K562 (cell line): ENCODE measurements at regions not wholly inside any gene's neighbourhood (a gene's known extent, or its start where the extent isn't known, plus 50 kb on each side); places are given as distances from the start of the nearest gene placed in this dataset.

Experiments used
- ATAC-seq: fragments of 200-7000 bp; cut with Tn5 transposase; 3 replicates; pipeline ENCODE4 v1.9.1; 2020; ENCODE audit warnings: moderate library complexity
- BruUV-seq: library from RNA; stranded (reverse); fragments of 400-500 nt; replicated peaks from 2 replicates; lab custom pipeline; 2021; lab: Mats Ljungman, UMichigan
- CTCF ChIA-PET: fragments of 300-600 bp; formaldehyde crosslinking; extraction: SDS; loops from one replicate; lab custom pipeline; 2021; ENCODE audit warnings: low intra/inter-chr PET ratio; lab: Yijun Ruan, JAX
- POLR2A ChIA-PET: fragments of 300-600, 350-650 bp; sonication (Branson Sonifier 250); formaldehyde crosslinking; extraction: SDS; loops from one replicate; lab custom pipeline; 2021; ENCODE audit warnings: antibody characterized with exemption, inconsistent platforms; lab: Yijun Ruan, JAX
- DNase-seq, 4 experiments: peaks; one replicate each; pipeline versions ENCODE4 v3.0.0 to v3.0.0-alpha.2; 2011 to 2018; ENCODE audit warnings: low spot score in 3 of 4, mixed read lengths in 3 of 4; ENCODE audit errors: extremely low read depth in 1 of 4
- FAIRE-seq: peaks from 2 replicates; lab custom pipeline; 2011; peaks lifted over from hg19 to GRCh38; lab: Jason Lieb, UNC
- H2AFZ ChIP-seq: 2 replicates; pipeline ENCODE4 v1.6.0; 2011; ENCODE audit warnings: low read depth, low read length, control low read depth, inconsistent platforms
- H3K27ac ChIP-seq: fragments of 200-600 bp; 3 replicates; pipeline ENCODE4 v1.8.0; 2011; ENCODE audit warnings: low read depth, mild to moderate bottlenecking, control low read depth, inconsistent platforms, low read length, moderate library complexity, mixed read lengths; ENCODE audit errors: extremely low read depth
- H3K27me3 ChIP-seq, 2 experiments: fragments of 300-600 bp in 1 of 2; 2 replicates in 1 of 2; 3 replicates in 1 of 2; pipeline versions ENCODE4 v1.6.0 to v1.8.0; 2011; ENCODE audit warnings: inconsistent platforms in 2 of 2, low read length in 2 of 2, mild to moderate bottlenecking in 1 of 2, mixed read lengths in 1 of 2, moderate library complexity in 1 of 2; ENCODE audit not compliant: control insufficient read depth in 2 of 2, insufficient read depth in 2 of 2
- H3K36me3 ChIP-seq: fragments of 300-600 bp; 3 replicates; pipeline ENCODE4 v1.8.0; 2011; ENCODE audit warnings: mild to moderate bottlenecking, low read length, inconsistent platforms; ENCODE audit not compliant: control insufficient read depth, insufficient read depth
- H3K4me1 ChIP-seq, 2 experiments: fragments of 200-600 bp in 1 of 2; replicated peaks in 1 of 2; 2 replicates in 1 of 2; 3 replicates in 1 of 2; pipeline versions ENCODE4 v1.5.1 to v1.8.0; 2011; ENCODE audit warnings: inconsistent platforms in 2 of 2, low read length in 2 of 2, mild to moderate bottlenecking in 1 of 2, mixed read lengths in 1 of 2, moderate library complexity in 1 of 2; ENCODE audit not compliant: control insufficient read depth in 2 of 2, insufficient read depth in 2 of 2
- H3K4me2 ChIP-seq: 2 replicates; pipeline ENCODE4 v1.6.1; 2011; ENCODE audit warnings: low read length, control low read depth, inconsistent platforms, mixed read lengths; ENCODE audit not compliant: insufficient read depth
- H3K4me3 ChIP-seq: fragments of 200-600 bp; sonication (generic), shearing (Covaris generic); 2 replicates; pipeline ENCODE4 v1.5.1; 2016; ENCODE audit warnings: control low read depth, inconsistent platforms
- H3K79me2 ChIP-seq: fragments of 200-600 bp; 3 replicates; pipeline ENCODE4 v1.8.0; 2011; ENCODE audit warnings: low read length, inconsistent platforms; ENCODE audit not compliant: control insufficient read depth, insufficient read depth
- H3K9ac ChIP-seq, 2 experiments: 2 replicates each; pipeline versions ENCODE4 v1.6.0 to v1.6.1; 2011; ENCODE audit warnings: low read depth in 2 of 2, low read length in 2 of 2, control low read depth in 1 of 2, inconsistent platforms in 1 of 2, mild to moderate bottlenecking in 1 of 2, mixed read lengths in 1 of 2; ENCODE audit not compliant: insufficient read depth in 1 of 2
- H3K9me1 ChIP-seq: one replicate; pipeline ENCODE4 v1.6.0; 2011; ENCODE audit warnings: inconsistent platforms, mild to moderate bottlenecking, low read length, moderate library complexity; ENCODE audit not compliant: control insufficient read depth, insufficient read depth
- H3K9me3 ChIP-seq: replicated peaks from 2 replicates; pipeline ENCODE4 v1.5.1; 2011; ENCODE audit warnings: low read depth, low read length, inconsistent platforms; ENCODE audit not compliant: control insufficient read depth, insufficient read depth
- H4K20me1 ChIP-seq: replicated peaks from 2 replicates; pipeline ENCODE4 v1.6.1; 2011; ENCODE audit warnings: low read length, inconsistent platforms, mixed read lengths; ENCODE audit not compliant: control insufficient read depth, insufficient read depth
- C11orf30 ChIP-seq: fragments of 450-650 bp; IDR thresholded peaks from 2 replicates; pipeline ENCODE4 v1.6.1; 2016; ENCODE audit warnings: low read depth, mild to moderate bottlenecking
- CHCHD3 ChIP-seq: fragments of 250-450 bp; sonication (Bioruptor Pico); IDR thresholded peaks from 2 replicates; pipeline ENCODE4 v2.1.2; 2022; ENCODE audit warnings: mild to moderate bottlenecking
- DMBX1 ChIP-seq: fragments of 250-450 bp; sonication (Bioruptor Pico); IDR thresholded peaks from 2 replicates; pipeline ENCODE4 v1.8.0; 2022; ENCODE audit warnings: inconsistent platforms, mild to moderate bottlenecking, moderate library complexity, borderline replicate concordance
- FOXK1 ChIP-seq: sonication (generic); formaldehyde crosslinking; IDR thresholded peaks from 2 replicates; pipeline ENCODE4 v1.8.0; 2022; ENCODE audit warnings: missing genetic modification reagents, mild to moderate bottlenecking, borderline replicate concordance
- HSF4 ChIP-seq: fragments of 250-450 bp; sonication (Bioruptor Pico); IDR thresholded peaks from 2 replicates; pipeline ENCODE4 v2.1.2; 2022; ENCODE audit warnings: mild to moderate bottlenecking, moderate library complexity, borderline replicate concordance
- MTA3 ChIP-seq: fragments of 450-650 bp; formaldehyde crosslinking; IDR thresholded peaks from 2 replicates; pipeline ENCODE4 v1.6.1; 2017; ENCODE audit warnings: mild to moderate bottlenecking, borderline replicate concordance
- PCBP1 ChIP-seq: fragments of 200-400 bp; formaldehyde crosslinking; IDR thresholded peaks from 2 replicates; pipeline ENCODE4 v1.6.1; 2018; ENCODE audit warnings: mild to moderate bottlenecking, low read depth, low read length; ENCODE audit not compliant: poor library complexity, severe bottlenecking
- POLR2H ChIP-seq: IDR thresholded peaks from 2 replicates; pipeline ENCODE4 v1.6.1; 2016; ENCODE audit warnings: missing genetic modification characterization, low read depth, mild to moderate bottlenecking, control low read depth, missing compliant biosample characterization, moderate library complexity
- TARDBP ChIP-seq: fragments of 450-650 bp; IDR thresholded peaks from 2 replicates; pipeline ENCODE4 v1.6.1; 2016
- ZNF212 ChIP-seq: fragments of 450-650 bp; formaldehyde crosslinking; IDR thresholded peaks from 2 replicates; pipeline ENCODE4 v1.4.0; 2020; ENCODE audit warnings: mild to moderate bottlenecking
- ZNF274 ChIP-seq: IDR thresholded peaks from 2 replicates; pipeline ENCODE4 v1.6.1; 2011; ENCODE audit warnings: low read depth, mild to moderate bottlenecking, low read length, moderate library complexity, borderline replicate concordance
- ZNF586 ChIP-seq: fragments of 450-650 bp; formaldehyde crosslinking; conservative IDR thresholded peaks from 2 replicates; pipeline ENCODE4 v1.4.0; 2020; ENCODE audit warnings: mild to moderate bottlenecking, moderate library complexity
- WGBS: fragments of 100-300 bp; shearing (Covaris generic); methylation state at CpG from one replicate; pipeline ENCODE4 v1.1.6; 2016; ENCODE audit warnings: low coverage, mixed read lengths; ENCODE audit not compliant: insufficient coverage; ENCODE audit errors: missing lambda C conversion rate; 5-methylcytosine and 5-hydroxymethylcytosine counted together
- in situ Hi-C: fragments of 300-500 bp; cut with MboI; formaldehyde crosslinking; loops from 4 replicates; pipeline ENCODE4 v1.15.0; 2018; ENCODE audit warnings: inconsistent platforms, mixed read lengths
- intact Hi-C: fragments of 100-400 bp; cut with micrococcal nuclease; formaldehyde crosslinking; loops from 2 replicates; pipeline ENCODE4 v1.14.2; 2022
- TF ChIP-seq, protein P1 (sequence below): IDR thresholded peaks from 2 replicates; pipeline ENCODE4 v1.6.1; 2011; ENCODE audit warnings: borderline replicate concordance, low read depth, mild to moderate bottlenecking, moderate library complexity, low read length; ENCODE audit not compliant: insufficient read depth, poor library complexity, severe bottlenecking
- TF ChIP-seq, protein P2 (sequence below), 2 experiments: fragments of 450-650 bp; IDR thresholded peaks; 2 replicates each; pipeline ENCODE4 v1.6.1; 2016; ENCODE audit warnings: mild to moderate bottlenecking in 2 of 2, borderline replicate concordance in 1 of 2, low read depth in 1 of 2, moderate library complexity in 1 of 2

DNA sequence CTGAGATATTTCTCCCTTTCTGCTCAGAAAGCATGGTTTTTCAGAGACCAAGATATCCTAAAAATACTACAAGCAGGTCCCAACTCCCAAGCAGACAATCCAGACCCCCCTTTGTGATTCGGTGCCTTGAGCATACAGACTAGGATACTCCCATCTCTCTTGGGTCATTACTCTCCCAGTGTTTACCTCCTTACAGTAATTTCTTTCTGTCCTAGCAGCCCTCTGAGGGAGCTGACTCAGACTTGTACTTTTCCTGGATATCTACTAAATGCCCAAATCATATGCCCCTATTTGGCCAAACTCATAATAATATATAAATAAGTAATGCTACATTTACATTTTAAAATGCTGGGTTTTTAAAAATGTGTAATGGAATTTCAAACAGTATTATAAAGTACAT, 355.6 kb downstream of the LRIG3 start:
- Histone ChIP-seq H3K79me2 (no peaks in the 10 kb centered on the region), H3K4me1 (no peaks in the 10 kb centered on the region), H2AFZ (no peak overlapping the region), H3K9me3 (0 out of 2 replicates have a peak, but pooled peaks cover 2% of the 10 kb centered on the region), H3K9me1 (no peaks in the 10 kb centered on the region), H3K4me3 (no peak overlapping the region), H3K27me3 (no peaks in the 10 kb centered on the region), H3K36me3 (no peaks in the 10 kb centered on the region), H3K27ac (no peak overlapping the region), H3K4me2 (no peak overlapping the region), H3K9ac (no peak overlapping the region), H4K20me1 (no peaks in the 10 kb centered on the region)
- WGBS, result 11% methylated on average over 1 of the region's 1 CpG
- ChIA-PET CTCF (no interaction called here), POLR2A (no interaction called here)
- FAIRE-seq (no peak), DNase-seq (no peak), ATAC-seq (no peak)
- in situ Hi-C loops, result no loop called here
- BruUV-seq, result no TSS peak
- intact Hi-C loops, result no loop called here
- TF ChIP-seq MTA3 (no peak), FOXK1 (CRISPR knock-in tag) (no peak), POLR2H (no peak), C11orf30 (no peak), HSF4 (CRISPR knock-in tag) (no peak), CHCHD3 (no peak), ZNF212 (CRISPR knock-in tag) (no peak), TARDBP (no peak), ZNF586 (CRISPR knock-in tag) (no peak), ZNF274 (no peak), DMBX1 (no peak), PCBP1 (no peak)
- TF ChIP-seq, protein P1, sequence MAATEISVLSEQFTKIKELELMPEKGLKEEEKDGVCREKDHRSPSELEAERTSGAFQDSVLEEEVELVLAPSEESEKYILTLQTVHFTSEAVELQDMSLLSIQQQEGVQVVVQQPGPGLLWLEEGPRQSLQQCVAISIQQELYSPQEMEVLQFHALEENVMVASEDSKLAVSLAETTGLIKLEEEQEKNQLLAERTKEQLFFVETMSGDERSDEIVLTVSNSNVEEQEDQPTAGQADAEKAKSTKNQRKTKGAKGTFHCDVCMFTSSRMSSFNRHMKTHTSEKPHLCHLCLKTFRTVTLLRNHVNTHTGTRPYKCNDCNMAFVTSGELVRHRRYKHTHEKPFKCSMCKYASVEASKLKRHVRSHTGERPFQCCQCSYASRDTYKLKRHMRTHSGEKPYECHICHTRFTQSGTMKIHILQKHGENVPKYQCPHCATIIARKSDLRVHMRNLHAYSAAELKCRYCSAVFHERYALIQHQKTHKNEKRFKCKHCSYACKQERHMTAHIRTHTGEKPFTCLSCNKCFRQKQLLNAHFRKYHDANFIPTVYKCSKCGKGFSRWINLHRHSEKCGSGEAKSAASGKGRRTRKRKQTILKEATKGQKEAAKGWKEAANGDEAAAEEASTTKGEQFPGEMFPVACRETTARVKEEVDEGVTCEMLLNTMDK, result no peak
- TF ChIP-seq, protein P2, sequence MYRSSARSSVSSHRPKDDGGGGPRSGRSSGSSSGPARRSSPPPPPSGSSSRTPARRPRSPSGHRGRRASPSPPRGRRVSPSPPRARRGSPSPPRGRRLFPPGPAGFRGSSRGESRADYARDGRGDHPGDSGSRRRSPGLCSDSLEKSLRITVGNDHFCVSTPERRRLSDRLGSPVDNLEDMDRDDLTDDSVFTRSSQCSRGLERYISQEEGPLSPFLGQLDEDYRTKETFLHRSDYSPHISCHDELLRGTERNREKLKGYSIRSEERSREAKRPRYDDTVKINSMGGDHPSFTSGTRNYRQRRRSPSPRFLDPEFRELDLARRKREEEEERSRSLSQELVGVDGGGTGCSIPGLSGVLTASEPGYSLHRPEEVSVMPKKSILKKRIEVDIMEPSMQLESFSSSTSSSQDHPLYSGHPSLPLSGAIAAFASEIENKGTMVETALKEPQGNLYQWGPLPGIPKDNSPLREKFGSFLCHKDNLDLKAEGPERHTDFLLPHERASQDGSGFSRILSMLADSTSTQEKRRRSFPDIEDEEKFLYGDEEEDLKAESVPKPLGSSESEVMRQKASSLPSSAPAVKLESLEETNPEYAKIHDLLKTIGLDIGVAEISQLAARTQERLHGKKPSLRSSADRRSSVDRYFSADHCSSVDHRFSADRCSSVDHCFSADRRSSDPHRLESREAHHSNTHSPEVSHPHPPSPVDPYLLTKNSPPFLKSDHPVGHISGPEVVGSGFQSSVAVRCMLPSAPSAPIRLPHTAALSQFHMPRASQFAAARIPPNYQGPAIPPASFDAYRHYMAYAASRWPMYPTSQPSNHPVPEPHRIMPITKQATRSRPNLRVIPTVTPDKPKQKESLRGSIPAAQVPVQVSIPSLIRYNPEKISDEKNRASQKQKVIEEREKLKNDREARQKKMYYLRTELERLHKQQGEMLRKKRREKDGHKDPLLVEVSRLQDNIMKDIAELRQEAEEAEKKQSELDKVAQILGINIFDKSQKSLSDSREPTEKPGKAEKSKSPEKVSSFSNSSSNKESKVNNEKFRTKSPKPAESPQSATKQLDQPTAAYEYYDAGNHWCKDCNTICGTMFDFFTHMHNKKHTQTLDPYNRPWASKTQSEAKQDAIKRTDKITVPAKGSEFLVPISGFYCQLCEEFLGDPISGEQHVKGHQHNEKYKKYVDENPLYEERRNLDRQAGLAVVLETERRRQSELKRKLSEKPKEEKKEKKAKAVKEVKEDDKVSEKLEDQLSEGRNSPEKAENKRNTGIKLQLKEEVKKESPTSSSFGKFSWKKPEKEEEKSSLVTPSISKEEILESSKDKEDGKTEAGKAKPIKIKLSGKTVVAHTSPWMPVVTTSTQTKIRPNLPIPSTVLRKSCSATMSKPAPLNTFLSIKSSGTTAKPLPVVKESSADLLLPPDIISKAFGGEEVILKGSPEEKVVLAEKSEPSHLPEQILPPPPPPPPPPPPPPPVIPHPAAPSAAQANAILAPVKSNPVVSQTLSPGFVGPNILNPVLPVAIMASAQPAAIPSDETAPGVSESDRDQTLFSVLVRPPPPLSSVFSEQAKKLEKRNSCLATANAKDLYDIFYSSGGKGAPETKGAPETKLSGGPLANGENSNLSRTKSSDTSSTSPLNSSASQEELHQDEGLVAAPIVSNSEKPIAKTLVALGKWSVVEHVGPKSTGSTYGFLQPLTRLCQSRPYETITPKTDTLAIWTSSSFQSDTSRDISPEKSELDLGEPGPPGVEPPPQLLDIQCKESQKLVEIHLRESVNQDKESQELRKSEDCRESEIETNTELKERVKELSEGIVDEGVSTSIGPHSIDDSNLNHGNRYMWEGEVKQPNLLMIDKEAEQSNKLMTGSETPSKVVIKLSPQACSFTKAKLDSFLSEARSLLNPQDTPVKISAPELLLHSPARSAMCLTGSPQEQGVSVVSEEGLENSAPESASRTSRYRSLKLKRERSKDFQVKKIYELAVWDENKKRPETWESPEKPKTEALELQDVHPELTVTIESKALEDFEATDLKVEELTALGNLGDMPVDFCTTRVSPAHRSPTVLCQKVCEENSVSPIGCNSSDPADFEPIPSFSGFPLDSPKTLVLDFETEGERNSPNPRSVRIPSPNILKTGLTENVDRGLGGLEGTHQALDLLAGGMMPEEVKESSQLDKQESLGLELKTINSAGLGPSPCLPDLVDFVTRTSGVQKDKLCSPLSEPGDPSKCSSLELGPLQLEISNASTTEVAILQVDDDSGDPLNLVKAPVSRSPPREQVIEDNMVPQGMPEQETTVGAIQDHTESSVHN (IDR thresholded peaks at IDR 0.05; ENCODE audit: borderline replicate concordance in 1 of 2, low read depth in 1 of 2), result no peak
